OCI-LY7 (cell line): ENCODE measurements at regions not wholly inside any gene's neighbourhood (a gene's known extent, or its start where the extent isn't known, plus 50 kb on each side); places are given as distances from the start of the nearest gene placed in this dataset.

Source experiments
- CTCF ChIP-seq: fragments of 200-600 bp; sonication (generic); conservative IDR thresholded peaks from 2 replicates; pipeline ENCODE4 v1.5.1; 2014; ENCODE audit warnings: mild to moderate bottlenecking, antibody characterized with exemption, low read length, moderate library complexity, mixed read lengths
- EZH2phosphoT487 ChIP-seq: fragments of 200-600 bp; sonication (generic); IDR thresholded peaks from 2 replicates; pipeline ENCODE4 v1.6.1; 2018; ENCODE audit warnings: low read depth, borderline replicate concordance, mild to moderate bottlenecking, mixed run types, antibody characterized with exemption, low read length, moderate library complexity, mixed read lengths

- TF ChIP-seq CTCF (peak; percentile 51), EZH2phosphoT487 (no peak)
Measured at GRCh38 chr4:146051223-146051622, 112.6 kb upstream of the ZNF827 start.
